NAMALWA (cell line): ENCODE measurements at regions not wholly inside any gene's neighbourhood (a gene's known extent, or its start where the extent isn't known, plus 50 kb on each side); places are given as distances from the start of the nearest gene placed in this dataset.

Experiments used
- DNase-seq: peaks from one replicate; pipeline ENCODE4 v3.0.0-alpha.2; 2015; ENCODE audit warnings: low spot score

DNA sequence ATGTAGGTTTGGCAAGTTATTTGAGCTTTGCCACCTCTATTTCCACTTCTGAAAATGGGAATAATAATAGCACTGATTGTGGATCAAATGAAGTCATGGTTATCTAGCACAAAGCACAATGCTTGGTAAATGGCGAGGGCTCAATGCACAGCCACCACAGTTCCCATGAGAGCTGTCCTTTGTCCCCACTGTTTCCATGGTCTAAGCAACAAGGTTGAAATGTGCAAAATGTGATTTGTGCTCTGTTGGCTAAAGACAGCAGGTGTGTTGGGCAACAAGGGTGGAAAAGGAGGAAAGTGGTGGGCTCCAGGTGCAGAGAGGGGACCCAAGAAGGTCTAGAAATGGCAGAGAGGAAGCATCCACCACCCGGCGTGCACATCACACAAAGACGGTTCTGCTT, 200.5 kb downstream of the TRIM29 start:
- DNase-seq = no peak

GRCh38 chr11:119936426-119936825, 201.5 kb downstream of the TRIM29 start:
- DNase-seq = no peak

GRCh38 chr11:119935349-119935925, 202.5 kb downstream of the TRIM29 start:
- DNase-seq = no peak

DNA sequence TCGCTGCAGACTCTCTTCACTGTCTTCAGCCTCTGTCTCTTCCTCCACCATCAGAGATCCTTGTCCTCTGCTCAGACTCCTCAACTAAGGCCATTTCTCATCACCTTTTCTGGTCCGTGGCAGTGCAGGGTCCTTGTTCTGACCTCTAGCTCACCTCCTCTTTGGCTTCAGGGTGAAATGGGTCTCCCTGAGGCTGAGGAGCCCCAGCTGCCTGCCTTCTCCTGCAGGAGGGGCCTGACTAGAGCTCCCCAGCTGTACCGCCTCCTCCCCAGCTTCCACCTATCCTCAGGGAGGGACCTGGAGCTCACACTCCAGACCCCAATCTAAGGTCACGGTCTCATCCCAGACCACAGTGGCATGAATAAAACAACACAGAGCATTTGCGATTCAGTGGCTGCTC, 203.0 kb downstream of the TRIM29 start:
- no peak for DNase-seq

GRCh38 chr11:119934267-119934666, 203.6 kb downstream of the TRIM29 start:
- no peak for DNase-seq

DNA sequence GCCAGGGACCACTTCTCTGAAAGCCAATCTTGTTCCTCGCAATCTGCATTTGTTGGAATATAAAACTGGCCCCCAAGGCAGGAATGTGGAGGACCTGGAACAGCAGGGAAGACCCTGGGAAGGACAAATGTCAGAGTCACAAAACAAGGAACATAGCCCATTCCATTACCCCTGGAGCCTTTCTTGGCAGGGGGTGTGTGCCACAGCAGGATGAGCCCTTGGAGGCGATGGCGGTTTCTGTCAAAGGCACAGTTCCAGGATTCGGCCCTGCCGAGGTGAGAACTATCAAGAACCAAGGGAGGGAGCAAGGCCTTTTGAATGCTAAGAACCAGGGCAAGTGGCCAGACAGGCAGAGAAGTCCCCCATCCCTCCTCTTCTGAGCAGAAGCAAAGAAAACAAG, 204.3 kb downstream of the TRIM29 start:
- DNase-seq = no peak

DNA sequence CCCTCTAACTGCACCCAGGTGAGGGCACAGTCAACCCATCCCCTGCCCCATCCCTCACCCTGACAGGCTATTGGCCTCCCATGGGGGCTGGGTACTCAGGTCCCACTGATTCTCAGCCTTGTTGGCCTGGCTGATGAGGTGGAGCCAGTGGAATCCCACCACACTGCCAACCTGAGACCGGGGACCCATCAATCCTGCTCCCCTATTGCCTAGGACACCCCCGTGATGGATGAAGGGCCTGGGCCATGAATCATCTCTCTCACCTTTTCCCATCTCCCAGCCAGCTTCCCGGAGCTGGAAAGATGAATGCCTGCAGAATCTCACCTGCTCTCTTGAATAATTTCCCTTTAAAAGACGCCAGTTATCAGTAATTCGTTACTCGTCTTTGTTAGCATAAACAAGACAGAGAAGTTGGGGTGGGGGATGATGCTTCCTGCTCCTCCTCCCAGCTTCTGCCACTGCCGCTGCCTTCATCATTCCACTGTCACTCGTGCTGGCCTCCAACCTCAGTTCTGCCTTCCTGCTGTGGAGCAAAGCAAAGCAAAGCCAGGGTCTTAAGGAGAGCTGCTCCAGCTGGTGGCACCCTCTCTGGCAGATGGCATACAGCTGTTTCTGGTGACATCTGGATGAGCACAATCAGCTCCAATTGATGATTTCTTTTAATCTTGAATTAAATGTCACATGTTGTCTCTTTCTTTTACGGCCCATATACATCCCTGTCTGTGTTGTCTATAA, 204.0 kb upstream of the NECTIN1 start:
- DNase-seq = no peak

- no peak for DNase-seq
These were observed 199.0 kb upstream of the NECTIN1 start for GRCh38 chr11:119928047-119928446.

GRCh38 chr11:119924017-119924416, 195.0 kb upstream of the NECTIN1 start:
- DNase-seq = no peak

DNA sequence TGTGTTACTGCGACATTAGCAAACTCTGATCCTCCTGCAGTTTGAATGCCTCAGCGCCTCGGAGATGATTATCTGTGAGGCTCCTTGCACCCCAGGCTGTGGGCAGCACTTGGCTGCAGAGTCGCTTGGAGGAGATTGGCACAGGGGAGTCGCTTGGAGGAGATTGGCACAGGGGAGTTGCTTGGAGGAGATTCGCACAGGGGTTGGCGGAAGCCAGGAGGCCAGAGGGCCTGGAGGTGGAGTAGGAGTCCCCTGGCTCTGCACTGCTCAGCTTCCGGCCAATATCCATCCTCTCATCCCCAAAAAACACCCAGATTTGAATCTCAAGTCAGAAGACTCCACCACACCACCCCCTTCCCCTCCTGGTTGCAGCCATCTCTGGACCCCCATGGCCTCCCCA, 192.6 kb upstream of the NECTIN1 start:
- DNase-seq = no peak

DNA sequence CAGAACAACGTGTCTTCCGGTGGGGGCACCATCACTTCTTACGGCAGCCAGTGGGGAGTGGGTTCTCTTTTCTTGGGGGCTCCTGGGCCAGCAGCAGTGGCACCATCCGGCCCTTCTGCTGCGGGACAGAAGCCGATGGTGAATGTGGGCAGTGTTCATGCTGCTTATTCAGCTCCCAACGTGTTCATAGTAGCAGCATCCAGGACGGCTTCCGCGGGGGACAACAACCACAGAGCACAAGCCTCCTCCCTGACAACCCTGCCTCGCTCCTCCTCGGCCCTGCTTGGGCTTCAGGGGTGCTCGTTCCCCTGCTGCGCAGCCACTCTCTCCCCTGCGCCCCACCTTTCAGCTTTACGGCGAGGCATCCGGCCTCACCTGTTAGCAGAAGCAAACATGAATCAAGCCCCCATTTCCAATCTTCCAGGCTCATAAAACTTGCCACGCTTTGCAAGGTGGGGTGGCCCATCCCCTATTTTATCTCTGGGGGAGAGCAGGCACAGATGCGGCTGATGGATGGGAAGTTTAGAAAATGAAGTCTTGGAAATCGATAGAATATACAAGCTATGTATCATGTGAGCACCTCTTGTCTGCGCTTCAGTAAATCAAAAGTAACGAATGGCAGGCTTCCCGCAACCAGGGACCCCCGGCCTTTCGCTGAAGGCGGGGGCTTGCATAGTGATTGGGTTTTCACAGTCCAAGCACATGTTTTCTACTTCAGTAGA, 191.8 kb upstream of the NECTIN1 start:
- no peak for DNase-seq

- DNase-seq = no peak
These were observed 190.7 kb upstream of the NECTIN1 start for GRCh38 chr11:119919656-119920055.

DNA sequence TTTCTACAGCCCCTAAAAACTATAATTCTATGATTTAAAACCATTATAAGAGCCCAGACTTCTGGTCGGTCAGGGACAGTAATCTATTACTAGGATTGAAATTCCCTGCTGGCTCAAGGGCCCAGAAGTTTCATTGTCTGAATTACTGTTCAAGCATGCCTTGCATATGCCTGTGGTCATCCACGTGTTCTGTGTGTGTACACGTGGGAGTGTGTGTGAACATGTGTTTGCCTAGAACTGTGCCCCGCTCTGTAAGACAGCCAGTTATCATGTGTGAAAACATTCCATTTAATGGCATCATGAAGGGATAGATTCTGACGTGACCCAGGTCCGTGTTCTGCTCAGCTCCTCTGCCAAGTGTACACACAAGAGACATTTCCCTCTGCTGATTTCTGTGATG, 189.3 kb upstream of the NECTIN1 start:
- no peak for DNase-seq

GRCh38 chr11:119916568-119916967, 187.6 kb upstream of the NECTIN1 start:
- no peak for DNase-seq

GRCh38 chr11:119912229-119912628, 183.2 kb upstream of the NECTIN1 start:
- DNase-seq = no peak

GRCh38 chr11:119910650-119911049, 181.7 kb upstream of the NECTIN1 start:
- DNase-seq = no peak

DNA sequence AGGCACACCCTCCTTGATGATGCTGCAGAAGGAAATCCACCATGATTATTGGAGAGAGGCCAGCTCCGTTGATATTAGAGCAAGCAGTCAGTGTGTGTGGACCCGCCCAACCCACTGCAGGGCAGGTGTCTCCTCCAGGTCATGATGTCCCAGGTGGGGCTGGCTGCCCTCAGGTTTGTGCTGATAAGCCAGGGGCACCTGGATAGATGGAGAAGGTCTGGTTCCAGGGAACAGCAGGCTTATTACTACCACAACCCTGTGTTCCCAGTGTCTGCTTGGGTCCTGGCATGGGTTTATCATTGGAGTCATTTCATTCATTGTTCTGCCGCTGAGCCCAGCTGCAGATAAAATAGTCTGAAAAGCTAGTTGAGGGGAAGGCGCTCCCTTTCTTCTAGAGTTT, 181.1 kb upstream of the NECTIN1 start:
- DNase-seq = no peak

- DNase-seq = no peak
These were observed 180.5 kb upstream of the NECTIN1 start for GRCh38 chr11:119909495-119909894.

DNA sequence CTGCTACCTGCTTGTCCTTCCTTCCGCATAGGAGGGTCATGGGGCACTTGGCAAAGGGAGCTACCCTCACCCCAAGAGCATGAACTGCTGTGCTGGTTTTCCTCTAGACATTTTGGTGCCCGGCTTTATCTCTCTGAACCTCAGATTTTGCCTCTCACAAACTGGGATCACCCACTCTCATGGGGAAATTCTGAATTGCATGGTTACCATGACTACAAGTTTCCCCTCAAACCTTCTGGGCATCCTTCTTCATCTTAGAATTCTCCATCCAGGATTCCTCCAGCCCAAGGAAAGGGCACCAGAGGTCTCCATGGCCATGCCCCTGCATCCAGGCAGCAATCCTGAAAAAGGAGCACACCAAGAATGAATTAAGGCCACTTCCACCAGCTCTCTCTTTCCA, 180.1 kb upstream of the NECTIN1 start:
- no peak for DNase-seq

- no peak for DNase-seq
These were observed 179.5 kb upstream of the NECTIN1 start for GRCh38 chr11:119908573-119908904.

DNA sequence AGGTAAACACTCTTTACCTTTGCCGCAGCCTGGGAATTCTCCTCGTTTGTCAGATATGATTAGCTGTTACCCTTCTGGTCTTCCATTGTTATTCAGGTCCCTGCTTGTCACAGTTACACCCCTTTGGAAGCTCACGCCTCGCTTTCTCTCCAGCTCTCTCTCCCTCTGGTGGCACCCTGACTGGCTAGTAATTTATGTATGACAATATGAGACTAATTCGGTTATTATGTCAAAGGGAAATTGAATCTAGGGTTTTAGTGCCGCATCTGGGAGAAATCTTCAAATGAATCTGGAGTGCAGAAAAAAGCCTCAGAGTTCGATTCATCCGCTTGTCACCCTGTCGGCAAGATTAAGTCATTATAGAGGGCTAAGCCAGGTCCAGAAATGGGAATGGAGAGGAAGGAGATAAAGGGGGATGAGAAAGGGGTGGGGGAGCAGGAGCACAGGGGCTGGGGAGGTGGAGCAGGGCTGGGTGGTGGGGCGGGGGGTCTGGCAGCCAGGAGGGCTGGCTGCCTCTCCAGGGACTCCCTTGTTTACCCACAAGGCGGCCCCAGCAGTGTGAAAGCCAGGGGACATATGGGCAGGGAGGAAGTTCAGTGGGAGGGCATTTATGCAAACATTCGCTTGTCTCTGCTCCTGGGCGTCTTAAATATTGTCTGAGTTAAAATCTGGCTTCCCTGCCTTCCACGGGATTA, 179.0 kb upstream of the NECTIN1 start:
- peak; percentile 27 for DNase-seq

- DNase-seq = no peak
These were observed 178.3 kb upstream of the NECTIN1 start for GRCh38 chr11:119907122-119907851.
